Panc1 (cell line): ENCODE measurements at regions not wholly inside any gene's neighbourhood (a gene's known extent, or its start where the extent isn't known, plus 50 kb on each side); places are given as distances from the start of the nearest gene placed in this dataset.

ENCODE experiments used
- ATAC-seq: fragments of 200-7000 bp; cut with Tn5 transposase; 2 replicates; pipeline ENCODE4 v1.9.1; 2020; ENCODE audit warnings: mild to moderate bottlenecking, moderate library complexity
- BruUV-seq: library from RNA; stranded (reverse); fragments of 400-500 nt; replicated peaks from 2 replicates; lab custom pipeline; 2021; lab: Mats Ljungman, UMichigan
- CTCF ChIA-PET: fragments of 300-600 bp; sonication (Branson Sonifier 250); formaldehyde crosslinking; loops from one replicate; lab custom pipeline; 2022; ENCODE audit warnings: antibody characterized with exemption; lab: Charles Lee
- POLR2A ChIA-PET: fragments of 300-600 bp; sonication (Branson Sonifier 250); formaldehyde crosslinking; loops from one replicate; lab custom pipeline; 2022; ENCODE audit warnings: antibody characterized with exemption; lab: Charles Lee
- DNase-seq: peaks from one replicate; pipeline ENCODE4 v3.0.0-alpha.2; 2010; ENCODE audit warnings: low read depth, low spot score
- H3K27ac ChIP-seq: 2 replicates; pipeline ENCODE4 v1.5.1; 2011; ENCODE audit warnings: mild to moderate bottlenecking, low read length, inconsistent platforms
- H3K27me3 ChIP-seq: fragments of 200-500 bp; sonication (Bioruptor generic); 2 replicates; pipeline ENCODE4 v1.6.0; 2014; ENCODE audit warnings: low read length, inconsistent platforms; ENCODE audit not compliant: control insufficient read depth, insufficient read depth
- H3K36me3 ChIP-seq: fragments of 200-500 bp; sonication (Bioruptor generic); 2 replicates; pipeline ENCODE4 v1.5.1; 2014; ENCODE audit warnings: inconsistent platforms, mild to moderate bottlenecking, low read length, moderate library complexity; ENCODE audit not compliant: control insufficient read depth, insufficient read depth
- H3K4me1 ChIP-seq: 2 replicates; pipeline ENCODE4 v1.5.1; 2011; ENCODE audit warnings: inconsistent platforms, mild to moderate bottlenecking, low read length, moderate library complexity; ENCODE audit not compliant: control insufficient read depth, insufficient read depth
- H3K4me3 ChIP-seq, 2 experiments: 2 replicates each; pipeline ENCODE4 v1.5.1; 2011 to 2012; ENCODE audit warnings: low read depth in 2 of 2, low read length in 2 of 2, mild to moderate bottlenecking in 2 of 2, inconsistent platforms in 1 of 2, moderate library complexity in 1 of 2
- H3K9me3 ChIP-seq: fragments of 200-500 bp; sonication (Bioruptor generic); 2 replicates; pipeline ENCODE4 v1.5.1; 2014; ENCODE audit warnings: low read depth, mild to moderate bottlenecking, inconsistent platforms, low read length, moderate library complexity; ENCODE audit not compliant: control insufficient read depth, insufficient read depth
- POLR2AphosphoS5 ChIP-seq: IDR thresholded peaks from 2 replicates; pipeline ENCODE4 v1.6.1; 2012; ENCODE audit warnings: mild to moderate bottlenecking, low read depth, low read length, moderate library complexity
- REST ChIP-seq, 2 experiments: IDR thresholded peaks; 2 replicates each; pipeline ENCODE4 v1.6.1; 2011 to 2012; ENCODE audit warnings: low read depth in 2 of 2, control low read depth in 1 of 2, low read length in 1 of 2, mild to moderate bottlenecking in 1 of 2, moderate library complexity in 1 of 2; ENCODE audit not compliant: insufficient read depth in 1 of 2
- SIN3A ChIP-seq: IDR thresholded peaks from 2 replicates; pipeline ENCODE4 v1.6.1; 2012; ENCODE audit warnings: low read depth, mild to moderate bottlenecking, low read length, moderate library complexity, borderline replicate concordance; ENCODE audit not compliant: insufficient read depth
- TCF7L2 ChIP-seq: IDR thresholded peaks from 2 replicates; pipeline ENCODE4 v1.6.1; 2011; ENCODE audit warnings: mild to moderate bottlenecking, low read depth, low read length, inconsistent platforms
- in situ Hi-C: cut with HindIII; loops from 2 replicates; pipeline ENCODE4 v1.10.0; 2016; ENCODE audit warnings: low sequenced_read_pairs, low pct_unique_long_range_greater_than_20kb
- intact Hi-C: fragments of 100-400 bp; cut with micrococcal nuclease; formaldehyde crosslinking; loops from one replicate; pipeline ENCODE4 v1.10.0; 2022; ENCODE audit not compliant: unreplicated experiment
- TF ChIP-seq, protein P1 (sequence below): fragments of 450-650 bp; IDR thresholded peaks from 2 replicates; pipeline ENCODE4 v1.5.1; 2017; ENCODE audit warnings: mild to moderate bottlenecking

DNA sequence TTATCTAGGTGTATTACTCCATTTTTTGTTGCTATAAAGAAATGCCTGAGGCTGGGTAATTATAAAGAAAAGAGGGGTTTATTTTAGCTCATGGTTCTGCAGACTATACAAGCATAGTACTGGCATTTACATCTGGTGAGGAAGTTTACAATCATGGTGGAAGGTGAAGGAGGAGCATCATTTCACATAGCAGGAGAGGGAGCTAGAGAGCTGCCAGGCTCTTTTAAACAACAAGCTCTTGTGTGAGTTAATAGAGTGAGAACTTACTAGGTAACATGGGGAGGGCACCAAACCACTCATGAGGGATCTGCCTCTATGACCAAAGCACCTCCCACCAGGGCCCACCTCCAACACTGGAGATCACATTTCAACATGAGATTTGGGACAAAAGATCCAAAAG is 221.7 kb upstream of the GPC6 start:
- BruUV-seq, result no TSS peak
- no peaks in the 10 kb centered on the region for H3K4me1 ChIP-seq
- CTCF ChIA-PET, result no interaction called here
- intact Hi-C loops, result no loop called here
- no peaks in the 10 kb centered on the region for H3K9me3 ChIP-seq
- no peak overlapping the region for H3K4me3 ChIP-seq
- no peaks in the 10 kb centered on the region for H3K27me3 ChIP-seq
- DNase-seq (no peak), ATAC-seq (no peak)
- H3K36me3 ChIP-seq, result no peaks in the 10 kb centered on the region
- in situ Hi-C loops, result no loop called here
- H3K27ac ChIP-seq, result no peak overlapping the region
- TF ChIP-seq TCF7L2, result no peak
- TF ChIP-seq SIN3A, result no peak
- no peak for TF ChIP-seq POLR2AphosphoS5
- TF ChIP-seq REST (IDR thresholded peaks at IDR 0.05; ENCODE audit: insufficient read depth in 1 of 2, low read depth in 2 of 2, low read length in 1 of 2), result no peak
- TF ChIP-seq, protein P1, sequence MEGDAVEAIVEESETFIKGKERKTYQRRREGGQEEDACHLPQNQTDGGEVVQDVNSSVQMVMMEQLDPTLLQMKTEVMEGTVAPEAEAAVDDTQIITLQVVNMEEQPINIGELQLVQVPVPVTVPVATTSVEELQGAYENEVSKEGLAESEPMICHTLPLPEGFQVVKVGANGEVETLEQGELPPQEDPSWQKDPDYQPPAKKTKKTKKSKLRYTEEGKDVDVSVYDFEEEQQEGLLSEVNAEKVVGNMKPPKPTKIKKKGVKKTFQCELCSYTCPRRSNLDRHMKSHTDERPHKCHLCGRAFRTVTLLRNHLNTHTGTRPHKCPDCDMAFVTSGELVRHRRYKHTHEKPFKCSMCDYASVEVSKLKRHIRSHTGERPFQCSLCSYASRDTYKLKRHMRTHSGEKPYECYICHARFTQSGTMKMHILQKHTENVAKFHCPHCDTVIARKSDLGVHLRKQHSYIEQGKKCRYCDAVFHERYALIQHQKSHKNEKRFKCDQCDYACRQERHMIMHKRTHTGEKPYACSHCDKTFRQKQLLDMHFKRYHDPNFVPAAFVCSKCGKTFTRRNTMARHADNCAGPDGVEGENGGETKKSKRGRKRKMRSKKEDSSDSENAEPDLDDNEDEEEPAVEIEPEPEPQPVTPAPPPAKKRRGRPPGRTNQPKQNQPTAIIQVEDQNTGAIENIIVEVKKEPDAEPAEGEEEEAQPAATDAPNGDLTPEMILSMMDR, result 0 out of 2 replicates have a peak, but pooled peaks have one; percentile 5
- POLR2A ChIA-PET, result no interaction called here

- Histone ChIP-seq H3K9me3 (no peaks in the 10 kb centered on the region), H3K4me3 (no peak overlapping the region), H3K27ac (no peak overlapping the region), H3K36me3 (no peaks in the 10 kb centered on the region), H3K27me3 (no peaks in the 10 kb centered on the region), H3K4me1 (no peaks in the 10 kb centered on the region)
- intact Hi-C loops, result no loop called here
- TF ChIP-seq TCF7L2 (no peak), POLR2AphosphoS5 (no peak)
- TF ChIP-seq, protein P1, result no peak
- CTCF ChIA-PET, result no interaction called here
- no TSS peak for BruUV-seq
- POLR2A ChIA-PET, result no interaction called here
- ATAC-seq (no peak), DNase-seq (no peak)
- in situ Hi-C loops, result no loop called here
Measured at GRCh38 chr13:93007928-93008327, 218.7 kb upstream of the GPC6 start.
